ENCODE measurements at regions not wholly inside any gene's neighbourhood (a gene's known extent, or its start where the extent isn't known, plus 50 kb on each side); places are given as distances from the start of the nearest gene placed in this dataset.
A peak's percentile ranks its signal among the peaks of the same experiment; 100 is the strongest.

DNA sequence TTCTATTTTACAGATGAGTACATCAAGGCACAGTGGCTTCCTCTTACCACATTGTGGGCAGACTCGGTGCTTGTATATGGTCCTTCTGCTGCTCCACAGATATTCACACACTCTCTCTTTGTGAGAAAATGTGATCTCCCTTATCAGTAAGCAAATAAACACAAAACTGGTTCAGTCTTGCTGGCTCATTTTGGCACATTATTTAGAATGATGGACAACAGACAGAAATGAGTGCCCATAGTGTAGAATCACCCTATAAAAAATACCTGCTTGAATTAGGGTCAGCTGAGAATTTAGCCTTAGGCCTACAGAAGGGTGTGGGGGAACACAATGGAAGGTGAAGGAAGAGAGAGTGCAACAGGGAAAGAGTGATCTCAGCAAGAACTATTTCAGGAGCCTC, 423.1 kb downstream of the HLX start (continued):
- no peak for TF ChIP-seq NR2C1 (IDR thresholded peaks at IDR 0.05)

DNA sequence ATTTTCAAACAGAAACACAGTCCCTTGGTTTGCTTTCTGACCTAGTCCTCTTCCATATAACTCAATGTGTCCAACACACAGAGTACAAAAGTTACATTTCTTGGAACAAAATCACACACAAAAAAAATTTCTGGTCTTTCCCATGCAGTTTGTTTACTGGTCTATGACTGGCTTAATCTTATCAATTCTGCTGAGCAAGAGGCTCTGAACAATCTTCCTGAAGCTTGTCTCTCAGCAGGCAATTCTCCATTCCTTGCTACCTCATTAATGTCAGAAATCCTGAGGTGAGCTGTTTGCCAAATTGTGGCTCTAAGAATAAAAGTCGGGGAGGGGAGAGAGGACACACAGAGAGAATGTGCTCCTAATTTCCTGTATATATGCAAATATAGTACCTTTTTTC, 423.6 kb downstream of the HLX start:
- H3K4me2 ChIP-seq (ENCODE audit: control insufficient read depth, insufficient read depth): no peak overlapping the region
- H3K79me2 ChIP-seq (ENCODE audit: control insufficient read depth, insufficient read depth, low read length): no peaks in the 10 kb centered on the region
- CTCF ChIA-PET: no interaction called here
- intact Hi-C loops (cut with micrococcal nuclease; ENCODE audit: unreplicated experiment): no loop called here
- 11% methylated on average over 1 of the region's 1 CpG for WGBS (ENCODE audit: insufficient coverage, insufficient replicate concordance, low lambda C conversion rate, missing lambda C conversion rate)
- H2AFZ ChIP-seq (ENCODE audit: control insufficient read depth, low read depth, low read length): no peak overlapping the region
- no peaks in the 10 kb centered on the region for H3K9me3 ChIP-seq (replicated peaks; ENCODE audit: control insufficient read depth, insufficient read depth, low read length)
- ATAC-seq (no peak), DNase-seq (ENCODE audit: low read depth, low spot score) (no peak), FAIRE-seq (no peak)
- in situ Hi-C loops (cut with MboI): no loop called here
- no peak overlapping the region for H3K4me3 ChIP-seq
- no peak for TF ChIP-seq NBN (IDR thresholded peaks at IDR 0.05)
- TF ChIP-seq, protein P1, sequence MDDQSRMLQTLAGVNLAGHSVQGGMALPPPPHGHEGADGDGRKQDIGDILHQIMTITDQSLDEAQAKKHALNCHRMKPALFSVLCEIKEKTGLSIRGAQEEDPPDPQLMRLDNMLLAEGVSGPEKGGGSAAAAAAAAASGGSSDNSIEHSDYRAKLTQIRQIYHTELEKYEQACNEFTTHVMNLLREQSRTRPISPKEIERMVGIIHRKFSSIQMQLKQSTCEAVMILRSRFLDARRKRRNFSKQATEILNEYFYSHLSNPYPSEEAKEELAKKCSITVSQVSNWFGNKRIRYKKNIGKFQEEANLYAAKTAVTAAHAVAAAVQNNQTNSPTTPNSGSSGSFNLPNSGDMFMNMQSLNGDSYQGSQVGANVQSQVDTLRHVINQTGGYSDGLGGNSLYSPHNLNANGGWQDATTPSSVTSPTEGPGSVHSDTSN (IDR thresholded peaks at IDR 0.05; ENCODE audit: insufficient replicate concordance, low read depth, low read length): no peak
- TF ChIP-seq SIN3A (IDR thresholded peaks at IDR 0.05; ENCODE audit: low read depth, low read length): no peak
- TF ChIP-seq RFX5 (IDR thresholded peaks at IDR 0.05; ENCODE audit: low read depth, low read length): no peak
- H3K27ac ChIP-seq (ENCODE audit: control insufficient read depth, insufficient read depth): no peak overlapping the region
- no peaks in the 10 kb centered on the region for H3K4me1 ChIP-seq (ENCODE audit: control insufficient read depth, insufficient read depth, low read length)
- SMC1A ChIA-PET (ENCODE audit: uncharacterized antibody, unreplicated experiment): no interaction called here
- H3K36me3 ChIP-seq (ENCODE audit: control insufficient read depth in 2 of 2, insufficient read depth in 2 of 2, low read length in 1 of 2): no peaks in the 10 kb centered on the region
- POLR2A ChIA-PET: no interaction called here
- no peaks in the 10 kb centered on the region for H3K27me3 ChIP-seq (replicated peaks in 1 of 2; ENCODE audit: control insufficient read depth in 2 of 2, insufficient read depth in 2 of 2, low read length in 1 of 2)
- H4K20me1 ChIP-seq (ENCODE audit: control insufficient read depth, insufficient read depth): no peaks in the 10 kb centered on the region
- BruUV-seq (replicated peaks): no TSS peak
- RAD21 ChIA-PET (ENCODE audit: unreplicated experiment): no interaction called here
- no peak overlapping the region for H3K9ac ChIP-seq (ENCODE audit: control insufficient read depth, insufficient read depth, low read length)

DNA sequence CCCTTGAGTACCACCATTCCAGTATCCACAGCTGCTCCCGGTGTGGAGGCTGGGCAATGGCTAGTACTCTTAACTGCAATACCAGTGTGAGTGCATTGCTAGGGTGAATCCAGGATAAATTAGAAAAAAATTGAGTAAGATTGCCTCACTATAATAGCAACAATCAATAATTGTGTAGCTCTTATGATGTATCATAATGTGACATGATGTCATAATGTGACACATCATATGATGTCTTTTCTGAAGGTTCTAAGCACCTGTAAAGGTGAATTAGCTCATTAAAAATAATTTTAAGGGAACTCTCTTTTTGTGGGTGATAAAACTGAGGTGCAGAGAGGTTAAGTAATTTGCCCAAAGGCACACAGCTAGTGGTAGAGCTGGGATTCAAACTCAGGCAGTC, 424.4 kb downstream of the HLX start:
- no peak overlapping the region for H3K4me3 ChIP-seq
- SMC1A ChIA-PET (ENCODE audit: uncharacterized antibody, unreplicated experiment): interaction anchor here (1.1 to 1.2 kb wide), 2 partner anchors 31 to 375 kb away, joined by 3 read pairs; no protein-coding TSS in a partner anchor
- no peaks in the 10 kb centered on the region for H3K36me3 ChIP-seq (ENCODE audit: control insufficient read depth in 2 of 2, insufficient read depth in 2 of 2, low read length in 1 of 2)
- no peaks in the 10 kb centered on the region for H3K27me3 ChIP-seq (replicated peaks in 1 of 2; ENCODE audit: control insufficient read depth in 2 of 2, insufficient read depth in 2 of 2, low read length in 1 of 2)
- no TSS peak for BruUV-seq (replicated peaks)
- H3K4me1 ChIP-seq (ENCODE audit: control insufficient read depth, insufficient read depth, low read length): no peaks in the 10 kb centered on the region
- H4K20me1 ChIP-seq (ENCODE audit: control insufficient read depth, insufficient read depth): no peaks in the 10 kb centered on the region
- H3K9ac ChIP-seq (ENCODE audit: control insufficient read depth, insufficient read depth, low read length): no peak overlapping the region
- no peak overlapping the region for H3K27ac ChIP-seq (ENCODE audit: control insufficient read depth, insufficient read depth)
- H2AFZ ChIP-seq (ENCODE audit: control insufficient read depth, low read depth, low read length): no peak overlapping the region
- no peak for ATAC-seq
- FAIRE-seq: no peak
- intact Hi-C loops (cut with micrococcal nuclease; ENCODE audit: unreplicated experiment): no loop called here
- no peak overlapping the region for H3K4me2 ChIP-seq (ENCODE audit: control insufficient read depth, insufficient read depth)
- CTCF ChIA-PET: interaction anchor here (0.7 kb wide), 1 partner anchor 8 kb away, joined by 3 read pairs; no protein-coding TSS in a partner anchor
- in situ Hi-C loops (cut with MboI): no loop called here
- TF ChIP-seq, protein P2, sequence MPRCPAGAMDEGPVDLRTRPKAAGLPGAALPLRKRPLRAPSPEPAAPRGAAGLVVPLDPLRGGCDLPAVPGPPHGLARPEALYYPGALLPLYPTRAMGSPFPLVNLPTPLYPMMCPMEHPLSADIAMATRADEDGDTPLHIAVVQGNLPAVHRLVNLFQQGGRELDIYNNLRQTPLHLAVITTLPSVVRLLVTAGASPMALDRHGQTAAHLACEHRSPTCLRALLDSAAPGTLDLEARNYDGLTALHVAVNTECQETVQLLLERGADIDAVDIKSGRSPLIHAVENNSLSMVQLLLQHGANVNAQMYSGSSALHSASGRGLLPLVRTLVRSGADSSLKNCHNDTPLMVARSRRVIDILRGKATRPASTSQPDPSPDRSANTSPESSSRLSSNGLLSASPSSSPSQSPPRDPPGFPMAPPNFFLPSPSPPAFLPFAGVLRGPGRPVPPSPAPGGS (IDR thresholded peaks at IDR 0.05; ENCODE audit: borderline replicate concordance, insufficient read depth, low read depth, low read length, poor library complexity, severe bottlenecking): peak; percentile 32
- no peak for TF ChIP-seq ZNF217 (IDR thresholded peaks at IDR 0.05)
- DNase-seq (ENCODE audit: low read depth, low spot score): no peak
- WGBS (ENCODE audit: insufficient coverage, insufficient replicate concordance, low lambda C conversion rate, missing lambda C conversion rate): 0% methylated on average over 1 of the region's 1 CpG
- POLR2A ChIA-PET: no interaction called here
- H3K79me2 ChIP-seq (ENCODE audit: control insufficient read depth, insufficient read depth, low read length): no peaks in the 10 kb centered on the region
- RAD21 ChIA-PET (ENCODE audit: unreplicated experiment): no interaction called here
- H3K9me3 ChIP-seq (replicated peaks; ENCODE audit: control insufficient read depth, insufficient read depth, low read length): no peaks in the 10 kb centered on the region
